RPMI8226 (cell line): ENCODE measurements at regions not wholly inside any gene's neighbourhood (a gene's known extent, or its start where the extent isn't known, plus 50 kb on each side); places are given as distances from the start of the nearest gene placed in this dataset.

Experiments
- DNase-seq: peaks from one replicate; pipeline ENCODE4 v3.0.0-alpha.2; 2015

DNA sequence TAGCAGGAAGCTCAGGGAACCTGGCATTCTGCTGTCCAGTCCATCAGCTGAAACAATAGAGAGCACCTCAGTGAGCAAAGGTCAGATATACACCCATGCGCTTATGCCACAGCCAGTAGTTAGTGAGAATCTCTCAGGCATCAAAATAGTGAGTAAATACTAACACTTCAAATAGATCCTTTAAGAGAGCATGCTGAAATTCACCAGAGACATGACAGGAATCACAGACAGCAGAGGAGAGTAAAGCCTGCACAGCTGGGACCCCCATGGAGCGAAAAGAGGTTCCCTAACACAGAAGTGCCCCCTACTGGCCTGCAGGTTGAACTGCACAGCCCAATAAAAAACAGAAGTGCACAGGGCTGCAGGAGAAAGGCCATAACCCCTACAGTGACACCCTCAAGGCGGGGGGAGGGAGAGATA, 57.6 kb upstream of the ANTXRL start:
- no peak for DNase-seq

DNA sequence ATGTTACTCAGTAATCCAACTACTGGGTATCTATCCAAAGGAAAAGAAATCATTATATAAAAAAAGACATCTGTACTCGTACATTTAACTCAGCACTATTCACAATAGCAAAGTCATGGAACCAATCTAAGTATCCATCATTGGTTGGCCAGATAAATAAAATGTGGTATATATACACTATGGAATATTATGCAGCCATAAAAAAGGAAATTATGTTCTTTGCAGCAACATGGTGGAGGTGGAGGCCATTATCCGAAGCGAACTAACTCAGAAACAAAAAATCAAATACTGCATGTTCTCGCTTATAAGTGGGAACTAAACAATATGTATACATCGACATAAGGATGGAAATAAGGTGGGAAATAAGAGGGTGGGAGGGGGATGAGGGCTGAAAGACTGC, 56.2 kb upstream of the ANTXRL start:
- DNase-seq: no peak

DNA sequence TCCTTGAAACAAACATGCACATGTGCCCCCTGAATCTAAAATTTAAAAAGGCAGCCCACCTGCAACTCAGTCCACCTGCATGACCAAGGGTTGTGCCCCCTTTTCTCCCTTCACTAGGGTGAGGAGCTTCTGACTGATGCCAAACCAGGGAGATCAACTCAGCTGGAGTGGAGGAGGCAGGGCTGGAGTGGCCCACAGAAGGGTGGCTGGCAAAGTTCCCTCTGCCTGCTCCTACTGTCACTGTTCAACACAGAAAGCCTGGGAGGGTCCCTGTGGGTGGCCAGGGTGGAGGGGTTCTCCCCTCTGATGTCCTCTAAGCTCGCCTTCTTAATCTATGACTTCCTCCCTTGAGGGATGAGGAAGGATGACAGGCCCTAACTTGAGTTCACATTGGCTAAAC, 55.7 kb upstream of the ANTXRL start:
- DNase-seq: no peak

DNA sequence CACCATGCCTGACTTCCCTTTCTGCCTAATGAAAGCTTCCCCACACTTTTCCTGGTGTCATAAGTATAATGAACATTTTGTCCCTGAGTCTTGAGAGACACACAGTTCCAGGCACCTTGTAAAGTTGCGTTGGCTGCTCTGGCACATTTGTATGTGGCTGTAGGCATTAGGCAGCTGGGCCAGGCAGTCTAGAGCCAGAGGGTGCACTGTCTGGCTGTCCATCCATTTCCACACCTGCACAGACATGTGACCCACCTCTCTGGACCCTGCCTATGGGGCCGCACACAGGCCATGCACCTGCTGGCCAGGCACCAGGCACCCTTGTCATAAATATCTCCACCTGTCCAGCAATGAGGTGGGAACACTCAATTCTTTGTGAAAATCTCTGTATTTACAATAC, 54.7 kb upstream of the ANTXRL start:
- DNase-seq: no peak

DNA sequence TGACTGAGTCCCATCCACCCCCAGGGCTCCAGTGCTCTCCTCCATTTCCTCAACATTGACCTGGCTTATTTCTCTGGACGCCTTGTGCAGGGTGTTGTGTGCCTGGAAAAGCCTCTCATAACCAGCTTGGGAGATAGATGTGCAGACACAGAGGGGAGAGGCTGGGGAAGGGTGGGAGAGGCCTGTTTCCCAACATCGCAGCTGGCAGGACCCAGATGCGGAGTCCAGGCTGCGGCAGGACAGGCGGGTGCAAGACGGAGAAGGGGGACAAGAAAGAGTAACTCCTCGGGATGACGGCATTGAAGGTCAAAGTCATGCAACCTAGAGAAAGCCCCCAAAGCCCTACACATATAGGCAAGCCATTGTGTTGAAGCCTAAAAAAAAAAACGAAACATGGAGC, 54.1 kb upstream of the ANTXRL start:
- DNase-seq: no peak

DNA sequence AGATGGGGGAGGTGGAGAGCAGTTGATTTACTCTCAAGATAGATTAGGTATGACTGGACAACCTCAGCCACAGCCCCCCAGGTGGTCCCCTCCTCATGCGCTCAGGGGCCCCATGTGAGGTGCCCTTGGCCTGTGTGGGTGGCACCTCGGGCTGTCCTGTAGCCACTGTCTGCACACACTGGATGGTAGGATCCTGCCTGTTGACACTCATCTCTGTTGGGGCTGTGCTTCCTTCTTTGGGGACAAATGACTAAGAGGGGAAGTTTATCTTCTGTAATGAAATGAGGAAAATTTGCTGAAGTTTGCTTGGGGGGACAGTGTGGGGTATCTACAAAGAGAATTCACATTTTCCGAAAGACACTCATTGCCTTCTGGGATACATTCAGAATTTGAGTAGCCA, 53.6 kb upstream of the ANTXRL start:
- no peak for DNase-seq

DNA sequence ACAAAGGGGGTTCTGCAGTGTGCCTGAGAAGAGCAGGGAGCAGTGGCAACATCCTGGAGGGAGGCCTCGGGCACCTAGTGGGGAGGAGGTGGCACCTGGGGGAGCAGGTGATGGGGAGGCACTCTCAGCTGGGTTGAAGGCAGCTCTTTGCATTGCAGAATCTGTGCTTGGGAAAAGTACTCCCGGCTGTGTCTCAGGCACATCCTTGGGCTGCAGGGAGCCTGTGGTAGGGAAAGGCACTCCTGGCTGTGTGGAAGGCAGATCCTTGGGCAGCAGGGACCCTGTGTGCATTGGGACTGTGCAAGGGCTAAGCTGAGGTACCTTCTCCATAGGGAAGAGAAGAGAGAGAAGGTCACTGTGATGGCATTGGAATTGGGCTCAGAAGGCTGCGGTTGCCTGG, 52.8 kb upstream of the ANTXRL start:
- DNase-seq: no peak

DNA sequence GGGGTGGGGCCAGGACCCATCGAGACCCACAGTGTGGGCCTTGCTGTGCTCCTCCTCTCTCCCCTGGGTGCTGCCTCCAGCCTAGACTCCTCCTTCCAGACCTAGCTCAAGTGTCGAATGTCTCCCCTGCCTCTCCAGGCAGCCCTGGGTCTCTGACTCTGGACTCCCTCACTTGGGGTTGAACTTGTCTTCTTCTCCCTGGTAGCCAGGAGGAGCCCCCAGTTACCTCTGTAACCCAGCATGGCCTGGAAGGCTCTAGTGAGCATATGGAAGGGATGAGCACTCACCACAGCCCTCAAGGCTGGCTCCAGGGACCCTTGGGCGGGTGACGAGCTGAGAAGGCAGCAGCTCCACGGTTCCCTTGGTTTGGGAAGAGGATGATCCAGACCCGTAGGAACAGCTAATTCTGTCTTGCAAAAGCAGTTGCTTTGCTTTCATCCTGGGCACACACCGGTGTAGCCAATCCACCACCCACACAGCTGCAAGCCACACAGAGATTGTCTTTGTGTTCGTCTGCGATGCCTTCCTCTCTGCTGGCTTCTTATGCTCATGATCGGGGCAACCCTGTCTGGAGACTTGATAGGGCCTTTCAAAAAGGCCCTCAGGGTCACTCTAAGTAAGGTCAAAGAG, 52.3 kb upstream of the ANTXRL start:
- DNase-seq: no peak

DNA sequence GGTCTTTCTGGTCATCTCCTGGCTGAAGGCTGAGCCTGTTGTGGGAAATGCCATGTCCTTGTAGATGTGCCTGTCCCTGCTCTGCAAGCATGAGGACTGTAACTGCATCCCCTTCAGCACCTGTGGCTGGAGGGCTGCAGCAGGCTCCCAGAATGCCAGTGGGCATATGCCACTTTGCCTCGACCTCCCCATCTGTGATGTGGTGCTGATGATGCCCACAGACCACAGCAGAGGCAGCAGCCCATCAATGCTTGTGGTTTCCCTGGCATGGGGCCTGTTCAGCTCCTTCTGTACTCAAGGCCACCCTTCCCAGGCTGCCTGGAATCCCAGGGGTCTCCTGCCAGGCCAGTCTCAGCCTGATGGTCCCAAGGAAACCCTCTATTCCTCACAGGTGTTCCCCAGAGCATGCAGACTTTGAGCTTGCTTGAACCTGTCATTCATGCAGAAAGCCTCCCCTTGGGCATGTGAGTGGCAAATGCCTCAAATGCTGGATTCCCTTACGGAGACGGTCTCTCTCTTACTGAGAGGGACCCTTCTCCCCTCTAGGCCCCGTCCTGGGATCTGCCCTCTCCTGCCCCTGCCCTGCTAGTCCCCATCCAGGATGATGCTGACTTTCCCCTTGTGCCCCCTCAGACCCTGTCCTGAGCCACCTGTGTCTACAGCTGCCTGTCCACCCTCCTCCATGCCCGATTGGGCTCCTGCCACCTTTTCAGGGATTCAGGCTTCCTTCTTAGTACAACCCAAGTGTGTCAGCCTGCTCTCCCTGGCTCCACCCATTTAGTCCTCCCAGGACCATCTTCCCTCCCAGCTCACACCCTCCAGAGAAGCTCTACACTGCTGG, 50.9 kb upstream of the ANTXRL start:
- no peak for DNase-seq

DNA sequence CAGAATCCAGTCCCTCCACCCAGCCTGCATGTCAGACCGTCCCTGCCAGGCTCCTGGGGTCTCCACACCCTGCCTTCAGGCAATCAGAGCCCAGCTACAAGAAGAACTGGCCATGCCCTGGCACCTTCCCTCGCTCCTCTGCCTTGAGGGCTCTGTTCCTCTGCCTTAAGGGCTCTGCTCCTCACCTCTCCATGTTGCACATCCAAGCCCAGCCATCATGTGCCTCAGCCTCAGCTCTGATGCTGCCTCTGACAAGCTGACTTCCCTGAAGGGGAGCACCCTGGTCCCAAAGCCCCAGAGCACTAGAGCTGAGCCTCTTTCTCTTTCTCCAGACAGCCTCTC, 50.3 kb upstream of the ANTXRL start:
- DNase-seq: no peak

DNA sequence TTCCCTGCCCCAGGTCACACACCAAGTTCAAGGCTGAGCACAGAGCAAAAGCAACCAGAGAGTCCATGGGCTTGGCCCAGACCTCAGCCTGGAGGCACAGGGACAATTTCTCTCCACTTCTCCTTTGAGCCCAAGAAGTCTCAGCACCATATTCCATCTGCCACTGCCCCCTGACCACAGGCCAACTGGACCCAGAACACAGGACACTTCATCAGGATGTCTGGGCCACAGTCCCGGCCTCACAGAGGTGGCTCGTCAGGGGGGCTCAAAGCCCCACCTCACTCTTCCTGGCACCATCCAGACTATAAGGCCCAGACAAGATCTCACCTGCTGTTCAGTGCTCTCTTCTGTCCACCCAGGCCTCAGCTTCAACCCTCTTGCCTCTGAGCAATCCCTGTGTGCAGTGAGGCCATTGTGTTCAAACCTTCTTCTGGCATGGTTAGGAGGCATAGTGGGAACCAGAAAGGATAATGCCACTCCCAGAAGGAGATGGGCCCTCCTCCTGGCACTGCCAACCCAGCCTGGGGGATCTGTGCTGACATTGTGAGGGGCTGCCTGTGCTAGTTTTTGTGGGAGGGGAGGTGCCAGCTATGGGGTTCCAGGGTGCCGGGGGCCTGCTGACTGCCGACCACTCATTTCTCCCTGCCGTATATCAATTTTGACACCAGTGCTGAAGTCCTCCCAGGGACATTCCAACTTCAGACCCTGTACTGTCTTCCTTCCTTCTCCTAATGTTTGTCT, 49.7 kb upstream of the ANTXRL start:
- no peak for DNase-seq
